ENCODE measurements at regions not wholly inside any gene's neighbourhood (a gene's known extent, or its start where the extent isn't known, plus 50 kb on each side); places are given as distances from the start of the nearest gene placed in this dataset.

- DNase-seq (no peak), ATAC-seq (ENCODE audit: low read depth) (no peak)
- no peaks in the 10 kb centered on the region for H3K27me3 Mint-ChIP-seq
- H3K4me3 Mint-ChIP-seq: no peak overlapping the region
- H3K9me3 Mint-ChIP-seq: no peaks in the 10 kb centered on the region
- POLR2A ChIA-PET: no interaction called here
- H3K4me1 Mint-ChIP-seq: no peaks in the 10 kb centered on the region
- H3K27ac Mint-ChIP-seq: no peak overlapping the region
- no peaks in the 10 kb centered on the region for H3K36me3 Mint-ChIP-seq
Observed at GRCh38 chr2:145652571-145653545, 1132.9 kb upstream of the ZEB2 start.

- Mint-ChIP-seq H3K27me3 (no peaks in the 10 kb centered on the region), H3K36me3 (no peaks in the 10 kb centered on the region), H3K4me3 (no peak overlapping the region), H3K27ac (no peak overlapping the region), H3K9me3 (no peaks in the 10 kb centered on the region), H3K4me1 (no peaks in the 10 kb centered on the region)
- no peak for DNase-seq
- POLR2A ChIA-PET: no interaction called here
- no peak for ATAC-seq (ENCODE audit: low read depth)
Observed at GRCh38 chr2:145652036-145652435, 1132.1 kb upstream of the ZEB2 start.

GRCh38 chr2:145650226-145650625 is 1130.3 kb upstream of the ZEB2 start:
- Mint-ChIP-seq H3K27me3 (peaks cover 2% of the 10 kb centered on the region), H3K36me3 (no peaks in the 10 kb centered on the region), H3K9me3 (no peaks in the 10 kb centered on the region), H3K4me1 (no peaks in the 10 kb centered on the region), H3K4me3 (no peak overlapping the region), H3K27ac (no peak overlapping the region)
- POLR2A ChIA-PET: no interaction called here
- ATAC-seq (ENCODE audit: low read depth): no peak
- no peak for DNase-seq

- H3K4me1 Mint-ChIP-seq: peaks cover 3% of the 10 kb centered on the region
- no peak overlapping the region for H3K27ac Mint-ChIP-seq
- H3K4me3 Mint-ChIP-seq: no peak overlapping the region
- peaks cover 2% of the 10 kb centered on the region for H3K27me3 Mint-ChIP-seq
- ATAC-seq (ENCODE audit: low read depth) (no peak), DNase-seq (no peak)
- H3K36me3 Mint-ChIP-seq: no peaks in the 10 kb centered on the region
- POLR2A ChIA-PET: no interaction called here
- H3K9me3 Mint-ChIP-seq: no peaks in the 10 kb centered on the region
Observed at GRCh38 chr2:145649061-145649460, 1129.1 kb upstream of the ZEB2 start.

- ATAC-seq (ENCODE audit: low read depth) (no peak), DNase-seq (no peak)
- no peaks in the 10 kb centered on the region for H3K36me3 Mint-ChIP-seq
- H3K27me3 Mint-ChIP-seq: peaks cover 2% of the 10 kb centered on the region
- no peak overlapping the region for H3K4me3 Mint-ChIP-seq
- H3K9me3 Mint-ChIP-seq: no peaks in the 10 kb centered on the region
- no peak overlapping the region for H3K27ac Mint-ChIP-seq
- POLR2A ChIA-PET: no interaction called here
- peaks cover 3% of the 10 kb centered on the region for H3K4me1 Mint-ChIP-seq
Observed at GRCh38 chr2:145644820-145645302, 1124.9 kb upstream of the ZEB2 start.

GRCh38 chr2:145638675-145639074 is 1118.8 kb upstream of the ZEB2 start:
- no peak for ATAC-seq (ENCODE audit: low read depth)
- H3K9me3 Mint-ChIP-seq: no peaks in the 10 kb centered on the region

GRCh38 chr2:145635706-145636427 is 1115.9 kb upstream of the ZEB2 start:
- no peak overlapping the region for H3K4me3 Mint-ChIP-seq
- no peak for DNase-seq
- no peaks in the 10 kb centered on the region for H3K27me3 Mint-ChIP-seq
- POLR2A ChIA-PET: no interaction called here
- H3K9me3 Mint-ChIP-seq: no peaks in the 10 kb centered on the region
- ATAC-seq (ENCODE audit: low read depth): no peak
- H3K36me3 Mint-ChIP-seq: no peaks in the 10 kb centered on the region
- no peak overlapping the region for H3K27ac Mint-ChIP-seq
- H3K4me1 Mint-ChIP-seq: no peaks in the 10 kb centered on the region

More at GRCh38 chr2:145638675-145639074, 1118.8 kb upstream of the ZEB2 start:
- Mint-ChIP-seq H3K4me3 (no peak overlapping the region), H3K27me3 (no peaks in the 10 kb centered on the region), H3K36me3 (no peaks in the 10 kb centered on the region), H3K27ac (no peak overlapping the region), H3K4me1 (no peaks in the 10 kb centered on the region)
- DNase-seq: no peak
- POLR2A ChIA-PET: no interaction called here

GRCh38 chr2:145631561-145631960 is 1111.6 kb upstream of the ZEB2 start:
- H3K27me3 Mint-ChIP-seq: no peaks in the 10 kb centered on the region
- no peaks in the 10 kb centered on the region for H3K9me3 Mint-ChIP-seq
- no peak for ATAC-seq (ENCODE audit: low read depth)
- no peaks in the 10 kb centered on the region for H3K36me3 Mint-ChIP-seq
- H3K4me3 Mint-ChIP-seq: no peak overlapping the region
- H3K27ac Mint-ChIP-seq: no peak overlapping the region
- POLR2A ChIA-PET: no interaction called here
- H3K4me1 Mint-ChIP-seq: no peaks in the 10 kb centered on the region
- DNase-seq: no peak

GRCh38 chr2:145626301-145626700 is 1106.4 kb upstream of the ZEB2 start:
- POLR2A ChIA-PET: no interaction called here

GRCh38 chr2:145625111-145625510 is 1105.2 kb upstream of the ZEB2 start:
- H3K4me1 Mint-ChIP-seq: no peaks in the 10 kb centered on the region
- no peak overlapping the region for H3K4me3 Mint-ChIP-seq
- ATAC-seq (ENCODE audit: low read depth): no peak
- no peaks in the 10 kb centered on the region for H3K36me3 Mint-ChIP-seq
- H3K9me3 Mint-ChIP-seq: no peaks in the 10 kb centered on the region
- H3K27ac Mint-ChIP-seq: no peak overlapping the region
- no peak for DNase-seq
- POLR2A ChIA-PET: no interaction called here
- H3K27me3 Mint-ChIP-seq: no peaks in the 10 kb centered on the region

More at GRCh38 chr2:145626301-145626700, 1106.4 kb upstream of the ZEB2 start:
- ATAC-seq (ENCODE audit: low read depth): no peak
- no peak for DNase-seq
- H3K36me3 Mint-ChIP-seq: no peaks in the 10 kb centered on the region
- H3K4me3 Mint-ChIP-seq: no peak overlapping the region
- no peak overlapping the region for H3K27ac Mint-ChIP-seq
- H3K9me3 Mint-ChIP-seq: no peaks in the 10 kb centered on the region
- no peaks in the 10 kb centered on the region for H3K27me3 Mint-ChIP-seq
- H3K4me1 Mint-ChIP-seq: no peaks in the 10 kb centered on the region

- H3K36me3 Mint-ChIP-seq: no peaks in the 10 kb centered on the region
- no peak overlapping the region for H3K27ac Mint-ChIP-seq
- no peaks in the 10 kb centered on the region for H3K4me1 Mint-ChIP-seq
- H3K27me3 Mint-ChIP-seq: no peaks in the 10 kb centered on the region
- H3K4me3 Mint-ChIP-seq: no peak overlapping the region
- POLR2A ChIA-PET: no interaction called here
- H3K9me3 Mint-ChIP-seq: no peaks in the 10 kb centered on the region
- DNase-seq: no peak
- no peak for ATAC-seq (ENCODE audit: low read depth)
Observed at GRCh38 chr2:145623136-145623535, 1103.2 kb upstream of the ZEB2 start.

- Mint-ChIP-seq H3K27me3 (no peaks in the 10 kb centered on the region), H3K9me3 (no peaks in the 10 kb centered on the region), H3K27ac (no peak overlapping the region), H3K4me3 (no peak overlapping the region), H3K4me1 (no peaks in the 10 kb centered on the region), H3K36me3 (no peaks in the 10 kb centered on the region)
- ATAC-seq (ENCODE audit: low read depth): no peak
- no peak for DNase-seq
- POLR2A ChIA-PET: no interaction called here
Observed at GRCh38 chr2:145622285-145622684, 1102.4 kb upstream of the ZEB2 start.

GRCh38 chr2:145617906-145618305 is 1098.0 kb upstream of the ZEB2 start:
- Mint-ChIP-seq H3K4me1 (no peaks in the 10 kb centered on the region), H3K4me3 (no peak overlapping the region), H3K36me3 (no peaks in the 10 kb centered on the region)

GRCh38 chr2:145617420-145617819 is 1097.5 kb upstream of the ZEB2 start:
- POLR2A ChIA-PET: no interaction called here
- ATAC-seq (ENCODE audit: low read depth) (no peak), DNase-seq (no peak)
- peaks cover 1% of the 10 kb centered on the region for H3K9me3 Mint-ChIP-seq
- no peak overlapping the region for H3K27ac Mint-ChIP-seq
- no peaks in the 10 kb centered on the region for H3K4me1 Mint-ChIP-seq
- no peaks in the 10 kb centered on the region for H3K27me3 Mint-ChIP-seq
- H3K4me3 Mint-ChIP-seq: no peak overlapping the region
- H3K36me3 Mint-ChIP-seq: no peaks in the 10 kb centered on the region

More at GRCh38 chr2:145617906-145618305, 1098.0 kb upstream of the ZEB2 start:
- Mint-ChIP-seq H3K9me3 (peaks cover 1% of the 10 kb centered on the region), H3K27me3 (no peaks in the 10 kb centered on the region), H3K27ac (no peak overlapping the region)
- DNase-seq: no peak
- no peak for ATAC-seq (ENCODE audit: low read depth)
- POLR2A ChIA-PET: no interaction called here

All from activated naive CD8-positive, alpha-beta T cell treated with anti-CD3 and anti-CD28 coated beads, Interleukin-2, amount 10 ng/mL, durations not matched to agents 7 days and 5 days (primary cell).